CD4-positive, alpha-beta T cell treated with Interleukin-6 at 100 ng/mL for 8 hours (primary cell): ENCODE measurements at regions not wholly inside any gene's neighbourhood (a gene's known extent, or its start where the extent isn't known, plus 50 kb on each side); places are given as distances from the start of the nearest gene placed in this dataset.

Experiments
- DNase-seq: peaks from one replicate; pipeline ENCODE4 v3.0.0-alpha.2; 2020; ENCODE audit warnings: mixed read lengths, low spot score

DNA sequence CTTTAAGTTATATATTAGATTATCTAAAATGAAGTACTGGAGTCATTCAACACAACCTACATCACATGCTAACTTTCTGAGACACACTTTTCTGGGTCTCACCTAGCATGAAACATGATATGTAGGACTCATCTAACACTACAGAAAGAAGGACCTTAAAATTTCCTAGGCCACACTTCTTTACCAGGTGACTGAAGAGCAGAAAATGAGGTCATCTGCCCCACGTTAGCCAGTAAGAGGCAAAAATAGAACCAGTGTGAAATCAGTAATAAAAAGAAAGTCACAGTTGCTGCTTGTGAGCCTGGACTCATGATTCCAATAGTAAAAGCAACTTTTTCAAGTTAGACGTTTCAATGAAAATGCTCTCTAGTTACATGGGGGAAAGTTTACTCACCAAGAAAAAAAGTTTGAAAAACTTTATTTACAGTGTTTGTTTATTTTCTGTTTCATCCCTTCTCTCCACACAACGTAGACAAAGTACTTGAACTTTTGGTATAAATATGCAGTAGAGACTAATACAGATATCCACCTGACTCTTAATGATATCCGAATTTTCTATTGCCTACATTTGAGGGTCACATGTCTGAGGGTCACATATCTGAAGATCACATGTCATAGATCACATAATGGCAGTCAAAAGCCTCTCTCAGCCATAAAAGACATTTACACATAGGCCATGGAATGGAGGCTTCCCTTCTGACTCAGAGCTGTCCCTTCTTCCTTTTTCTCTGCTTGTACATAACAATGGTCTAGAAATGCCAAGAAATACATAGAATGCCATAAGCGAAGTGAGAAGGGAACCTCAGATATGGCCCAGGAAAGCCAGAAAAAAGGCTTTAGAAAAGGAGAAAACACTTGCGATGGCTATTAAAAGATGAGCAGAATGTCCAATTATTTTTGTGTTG is 362.9 kb downstream of the ZEB2 start:
- DNase-seq, result no peak

DNA sequence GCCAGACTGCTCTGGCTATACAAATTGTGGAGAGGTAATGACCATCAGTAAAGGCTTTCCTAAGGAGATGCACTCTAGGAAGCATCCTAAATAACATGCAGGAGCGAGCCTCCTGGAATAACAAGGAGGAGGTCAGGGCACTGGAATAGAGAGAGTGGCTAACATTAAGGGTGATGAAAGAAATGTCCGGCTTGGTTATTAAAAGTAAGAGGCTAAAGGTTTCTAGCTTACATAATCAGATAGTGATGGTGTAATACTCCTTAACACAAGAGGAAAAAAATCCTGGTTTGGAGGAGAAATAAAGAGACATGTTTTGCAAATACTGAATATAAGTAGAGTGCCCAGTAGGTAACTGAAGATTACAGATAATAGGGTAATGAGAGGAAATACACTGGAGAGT is 365.7 kb downstream of the ZEB2 start:
- no peak for DNase-seq

DNA sequence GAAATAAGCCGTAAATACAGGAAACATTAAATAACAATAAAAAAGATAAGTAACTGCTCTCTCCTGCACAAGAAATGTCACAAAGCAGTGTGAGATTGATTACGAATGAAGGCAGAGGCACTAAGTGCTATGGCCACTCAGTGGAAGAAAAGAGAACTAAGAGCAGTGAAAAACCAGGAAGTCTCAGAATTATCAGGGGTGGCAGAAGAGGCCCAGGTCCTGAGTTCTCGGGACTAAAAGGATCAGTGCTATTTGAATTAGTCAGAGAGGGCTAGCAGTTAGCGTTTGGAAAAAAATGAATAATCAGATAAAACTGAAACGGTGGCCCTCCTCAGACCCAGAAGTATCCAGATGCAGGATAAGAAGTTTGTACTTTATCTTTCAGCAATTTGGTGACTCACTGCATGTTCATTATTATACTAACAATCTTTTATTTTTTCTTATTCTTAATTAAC is 367.1 kb downstream of the ZEB2 start:
- DNase-seq, result no peak

DNA sequence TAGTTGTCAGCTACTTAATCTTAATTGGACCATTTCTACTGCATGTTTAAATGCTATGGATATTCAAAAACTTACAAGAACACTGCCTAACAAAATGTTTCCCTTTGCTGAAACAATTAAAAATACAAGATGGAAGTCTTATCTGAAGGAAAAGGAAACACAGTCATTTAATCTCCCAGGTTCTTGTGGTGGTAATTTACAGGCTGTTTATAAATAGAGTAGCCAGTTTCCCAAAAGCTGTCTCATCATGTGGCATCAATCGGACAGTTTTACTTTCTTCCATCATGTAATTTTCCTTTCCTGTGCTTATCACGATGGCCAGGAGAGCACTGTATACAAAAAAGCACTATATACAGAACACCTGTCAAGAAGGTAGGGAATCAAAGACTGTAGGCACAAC is 368.1 kb downstream of the ZEB2 start:
- DNase-seq, result no peak

DNA sequence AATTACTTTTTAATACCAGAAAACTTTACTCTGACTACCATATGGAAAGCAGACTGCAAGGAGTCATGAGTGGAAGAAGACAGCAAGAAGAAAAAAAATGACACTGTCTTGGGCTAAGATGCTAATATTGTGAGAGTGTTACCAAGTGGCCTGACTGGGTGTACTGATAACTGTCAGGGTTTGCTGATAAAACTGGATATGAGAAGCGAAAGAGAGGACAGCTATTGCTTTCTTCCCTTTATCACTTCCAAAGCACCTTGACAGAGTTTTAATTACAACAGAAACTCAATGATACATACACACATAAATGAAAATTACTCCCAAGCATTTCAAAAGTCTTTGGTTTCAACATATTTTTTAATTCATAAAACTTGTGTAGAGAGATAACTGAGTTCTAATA is 368.5 kb downstream of the ZEB2 start:
- no peak for DNase-seq

DNA sequence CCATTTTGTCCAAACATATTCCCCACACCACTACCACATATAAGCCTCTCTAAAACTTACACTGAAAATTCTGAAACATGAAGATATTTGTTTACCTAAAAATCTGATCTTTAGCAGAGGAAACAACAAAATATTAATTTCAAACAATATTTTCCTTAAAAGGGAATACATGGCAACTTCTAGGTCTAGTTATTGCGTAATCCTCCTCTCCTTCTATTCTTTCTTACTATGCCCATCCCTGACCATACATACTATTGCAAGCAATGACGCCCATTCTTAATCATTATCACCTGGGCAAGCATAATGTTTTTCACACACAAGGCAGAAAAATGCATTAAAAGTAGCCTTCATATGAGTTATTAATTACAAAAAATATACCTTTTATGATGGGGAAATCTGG is 372.6 kb downstream of the ZEB2 start:
- DNase-seq, result no peak

DNA sequence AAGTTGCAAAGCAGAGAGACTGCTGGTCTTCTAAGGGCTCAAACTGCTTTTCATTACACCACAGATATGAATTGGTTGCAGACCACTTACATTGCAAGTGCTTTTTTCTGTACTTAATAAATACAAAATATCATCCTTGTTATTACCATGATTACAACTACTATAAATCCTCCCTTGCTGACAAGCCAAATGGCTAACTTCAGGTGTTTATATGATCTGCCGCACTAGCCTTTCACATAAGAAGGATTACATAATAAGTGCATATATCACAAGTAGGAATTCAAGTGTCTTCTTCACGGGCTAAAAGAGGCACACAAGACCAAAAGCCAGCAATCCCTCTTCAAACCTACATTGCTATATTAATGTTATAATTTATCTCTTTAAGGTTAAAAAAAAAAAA is 373.0 kb downstream of the ZEB2 start:
- DNase-seq, result no peak

DNA sequence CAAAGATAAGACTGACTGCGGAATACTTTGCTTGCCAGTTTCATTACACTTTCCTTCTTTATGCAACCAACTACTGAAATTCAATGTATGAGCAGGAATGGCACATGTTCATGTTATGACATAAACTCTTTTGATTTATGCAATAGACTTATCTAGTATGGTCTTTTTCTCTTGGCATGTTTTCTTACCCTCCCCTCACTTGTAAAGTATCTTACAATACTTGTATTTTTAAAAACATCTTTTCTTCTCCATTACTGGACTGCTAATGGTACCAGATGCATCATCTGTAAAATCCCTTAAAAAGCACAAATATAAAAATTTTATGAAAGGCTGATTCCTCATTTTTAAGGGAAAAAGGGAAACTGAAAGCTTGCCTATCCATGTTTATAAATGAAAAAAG is 373.8 kb downstream of the ZEB2 start:
- DNase-seq, result no peak

DNA sequence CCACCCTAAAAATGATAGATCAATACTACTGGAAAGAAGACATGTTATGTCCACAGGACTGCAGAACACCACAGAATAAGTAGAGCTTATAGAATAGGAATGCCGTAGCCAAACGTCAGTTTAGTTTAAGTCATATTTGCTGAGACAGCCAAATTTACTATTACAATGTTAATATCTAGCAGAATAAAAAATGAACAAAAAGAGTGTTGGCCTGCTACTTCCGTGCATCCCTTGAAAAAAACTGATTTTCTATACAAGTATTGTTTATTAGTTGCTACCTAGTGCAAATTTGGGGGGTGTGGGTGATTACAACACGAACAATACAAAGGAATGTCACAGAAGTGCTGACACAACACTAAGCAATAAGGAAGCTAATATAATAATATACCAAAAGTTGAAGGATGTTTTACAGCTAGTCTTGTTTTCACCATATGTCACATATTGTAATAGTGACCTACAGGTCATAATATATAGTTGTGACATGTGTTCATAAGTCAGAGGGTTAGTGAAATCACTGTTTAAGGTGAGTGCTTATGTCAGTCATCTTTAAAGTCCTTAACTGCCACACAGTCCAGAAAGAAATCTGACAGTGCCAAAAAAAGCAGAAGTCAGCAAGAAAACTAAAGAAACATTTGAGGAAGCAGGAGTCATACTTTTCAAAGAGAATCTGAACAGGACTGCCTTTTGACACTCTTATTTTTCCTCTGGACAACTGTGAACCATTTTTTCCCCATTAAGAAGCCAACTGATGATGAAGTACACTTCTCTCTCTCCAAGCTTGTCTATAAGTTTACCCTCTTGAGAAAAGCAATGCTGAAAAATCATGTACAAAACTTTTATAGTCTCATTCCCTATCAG is 376.4 kb downstream of the ZEB2 start:
- DNase-seq, result no peak

DNA sequence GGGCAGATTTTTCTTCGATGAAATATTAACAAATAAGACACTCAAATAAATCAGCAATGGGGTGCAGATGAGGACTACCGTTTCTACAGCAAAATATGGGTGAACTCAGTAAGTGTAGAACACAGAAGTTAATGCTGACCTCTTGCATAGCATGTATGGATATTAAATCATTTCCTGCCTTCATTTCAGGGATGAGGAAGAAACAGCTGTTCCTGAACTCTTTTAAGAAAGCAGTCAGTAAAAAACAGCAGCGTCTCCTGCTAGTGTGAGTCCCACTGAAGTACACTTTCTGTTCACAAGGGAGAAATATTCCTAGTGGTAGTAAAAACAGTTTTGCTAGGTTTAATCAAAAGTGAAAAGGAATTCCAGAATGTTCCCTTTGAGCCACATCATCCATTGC is 379.0 kb downstream of the ZEB2 start:
- no peak for DNase-seq

DNA sequence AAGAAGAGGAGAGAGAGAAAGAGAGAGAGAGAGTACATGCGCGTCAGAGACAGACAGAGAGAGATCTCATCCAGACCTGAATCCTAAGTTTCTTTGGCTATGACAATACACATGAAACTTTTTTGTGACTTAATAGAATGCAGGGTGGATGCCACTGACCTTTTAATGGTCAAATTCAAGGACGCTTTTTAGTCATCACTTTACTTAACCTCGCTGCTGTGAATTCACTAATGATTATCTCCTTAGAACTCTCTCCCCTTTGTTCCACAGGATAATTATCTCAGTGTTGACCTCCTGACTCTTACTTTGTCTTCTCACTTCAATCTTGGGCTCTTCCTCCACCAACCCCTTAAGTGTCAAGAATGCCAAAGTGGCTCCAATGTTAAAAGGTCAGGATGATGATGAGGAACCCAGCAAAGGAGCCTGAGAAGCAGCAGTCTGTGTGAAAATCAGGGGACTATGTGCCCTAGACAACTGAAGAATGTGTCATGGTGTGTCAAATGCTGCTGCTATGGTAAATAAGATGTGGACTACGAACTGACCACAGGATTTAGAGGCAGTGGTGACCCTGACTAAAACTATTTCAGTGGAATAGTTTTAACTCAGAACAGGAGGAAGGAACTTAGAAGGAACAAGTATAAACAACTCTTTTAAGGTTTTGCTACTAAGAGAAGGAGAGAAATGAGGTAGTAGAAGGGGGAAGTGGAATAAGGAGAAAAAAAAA is 382.1 kb downstream of the ZEB2 start:
- DNase-seq, result no peak

DNA sequence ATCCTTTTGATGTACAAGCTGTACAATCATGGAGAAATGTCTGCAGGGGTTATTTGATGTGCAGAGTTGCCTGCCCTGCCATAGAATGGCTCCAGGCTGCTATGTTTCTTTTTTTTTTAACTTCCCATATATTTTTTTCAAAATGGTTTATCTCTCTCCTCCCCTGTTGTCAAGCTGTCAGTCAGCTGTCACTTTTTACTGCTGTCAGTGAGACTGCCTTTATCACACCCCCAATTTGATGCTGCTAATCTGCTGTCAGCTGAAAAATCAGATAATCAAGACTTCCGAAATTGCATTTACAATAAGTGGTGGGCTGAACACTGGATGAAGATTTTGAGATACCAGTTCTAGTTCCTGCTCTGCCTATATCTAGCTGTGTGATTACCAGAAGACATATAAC is 382.6 kb downstream of the ZEB2 start:
- DNase-seq, result no peak

DNA sequence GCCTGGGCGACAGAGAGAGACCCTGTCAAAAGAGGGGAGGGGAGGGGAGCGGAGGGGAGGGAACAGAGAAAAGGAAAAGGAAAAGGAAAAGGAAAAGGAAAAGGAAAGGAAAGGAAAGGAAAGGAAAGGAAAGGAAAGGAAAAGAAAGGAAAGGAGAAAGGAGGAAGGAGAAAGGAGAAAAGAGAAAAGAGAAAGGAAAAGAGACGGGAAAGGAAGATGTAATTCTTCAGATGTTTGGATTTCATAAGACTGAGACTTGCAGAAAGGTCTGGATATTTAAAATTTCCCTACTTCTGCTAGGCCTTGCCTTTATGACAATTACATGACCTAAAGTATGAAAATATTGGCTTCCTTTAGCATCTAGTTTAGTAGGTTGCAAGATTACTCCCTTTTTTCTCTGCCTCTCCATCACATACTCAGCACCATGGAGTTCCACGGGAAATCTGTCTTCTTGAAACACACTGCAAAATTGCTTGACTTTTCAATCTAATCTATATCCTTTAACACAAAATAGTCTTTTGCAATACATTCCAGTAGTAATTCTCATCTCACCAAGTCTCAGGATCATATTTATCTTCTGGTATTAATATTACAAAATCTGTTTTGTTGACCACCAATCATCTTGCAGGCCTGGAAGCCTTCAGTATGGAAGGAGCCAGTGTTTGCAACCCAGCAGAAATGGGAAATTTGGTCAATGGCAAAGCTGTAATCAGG is 383.5 kb downstream of the ZEB2 start:
- no peak for DNase-seq

DNA sequence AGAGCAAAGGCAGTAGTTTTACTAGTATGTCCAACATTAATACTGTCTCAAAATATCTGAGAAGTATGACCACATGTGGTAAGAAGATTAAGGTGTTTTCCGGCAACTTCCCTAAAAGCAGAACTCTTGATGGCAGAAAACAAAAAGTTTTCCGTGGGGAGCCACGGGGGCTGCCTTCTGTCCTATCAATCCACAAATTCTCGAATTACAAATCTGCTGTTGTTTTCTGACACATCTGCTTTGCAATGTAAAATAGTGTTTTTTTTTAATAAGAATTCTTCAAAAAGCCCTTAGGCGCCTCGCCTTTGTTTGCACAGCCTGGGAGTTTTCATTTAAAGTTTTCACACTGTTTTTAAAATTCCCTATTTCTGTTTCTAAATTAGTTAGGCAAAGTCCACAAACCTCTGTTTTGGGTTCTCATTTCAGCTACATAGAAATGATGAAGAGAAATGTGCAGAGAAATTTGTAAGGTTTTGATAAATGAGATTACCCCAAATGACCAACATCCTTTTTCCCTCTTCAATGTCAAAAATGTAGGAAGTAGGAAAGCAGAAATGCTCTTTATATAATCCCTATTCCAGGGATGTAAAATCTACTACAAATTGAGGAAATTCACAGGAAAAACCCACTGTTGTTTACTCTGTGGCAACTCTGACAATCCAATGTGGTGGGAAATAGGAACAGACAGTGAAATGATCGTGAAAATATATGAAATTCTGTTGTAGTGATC is 385.8 kb downstream of the ZEB2 start:
- no peak for DNase-seq

DNA sequence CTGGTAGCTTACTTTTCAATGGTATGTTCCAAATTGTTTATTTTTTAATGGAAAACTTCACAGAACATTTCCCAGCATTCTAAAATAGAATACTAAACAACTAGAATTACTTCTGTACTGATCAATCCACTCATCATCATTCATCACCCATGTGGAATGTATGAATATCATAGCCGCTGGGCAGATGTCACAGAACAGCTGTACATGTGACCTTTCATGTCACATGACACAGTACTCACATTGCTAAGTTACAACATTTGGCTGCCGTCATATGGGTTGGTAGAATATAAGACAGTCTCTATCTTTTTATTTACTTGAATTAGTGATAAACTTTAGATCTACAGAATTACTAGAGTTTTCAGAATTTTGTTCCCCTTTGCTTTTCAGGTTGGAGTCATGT is 387.6 kb downstream of the ZEB2 start:
- DNase-seq, result no peak

DNA sequence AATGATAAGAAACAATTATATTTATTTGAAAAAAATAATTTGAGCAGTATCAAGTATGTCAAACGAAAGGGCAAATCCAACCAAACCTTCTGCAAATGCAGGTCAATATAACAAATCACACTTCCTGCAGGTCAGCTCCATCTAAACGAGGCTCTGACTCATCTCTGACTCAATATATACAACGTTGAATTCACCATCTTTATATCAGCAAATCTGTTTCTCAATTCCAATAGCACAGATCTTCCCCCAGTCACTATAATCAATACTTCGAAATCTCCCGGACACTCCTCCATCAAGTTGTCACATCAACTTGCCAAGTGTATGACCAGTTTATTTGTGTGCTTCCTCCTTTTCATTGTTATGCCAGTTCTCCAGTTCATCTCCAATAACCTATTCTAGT is 388.9 kb downstream of the ZEB2 start:
- DNase-seq, result no peak

DNA sequence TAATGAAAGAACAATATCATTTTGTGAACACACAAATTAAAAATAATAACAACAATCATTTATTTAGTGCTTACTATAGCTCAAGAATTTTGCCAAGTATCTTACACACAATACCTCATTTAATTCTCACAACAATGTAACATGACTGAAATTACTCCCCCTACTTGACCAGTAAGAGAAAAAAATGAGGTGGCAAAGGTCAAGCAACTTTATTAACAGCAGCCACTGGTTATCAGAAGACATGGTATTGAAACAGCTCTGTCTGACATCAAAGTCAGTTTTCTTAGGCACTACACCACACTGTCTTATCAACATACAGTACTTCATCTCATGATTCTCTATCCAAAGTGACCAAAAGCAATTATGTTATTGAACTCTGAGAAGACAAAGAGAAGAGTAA is 389.4 kb downstream of the ZEB2 start:
- DNase-seq, result no peak

DNA sequence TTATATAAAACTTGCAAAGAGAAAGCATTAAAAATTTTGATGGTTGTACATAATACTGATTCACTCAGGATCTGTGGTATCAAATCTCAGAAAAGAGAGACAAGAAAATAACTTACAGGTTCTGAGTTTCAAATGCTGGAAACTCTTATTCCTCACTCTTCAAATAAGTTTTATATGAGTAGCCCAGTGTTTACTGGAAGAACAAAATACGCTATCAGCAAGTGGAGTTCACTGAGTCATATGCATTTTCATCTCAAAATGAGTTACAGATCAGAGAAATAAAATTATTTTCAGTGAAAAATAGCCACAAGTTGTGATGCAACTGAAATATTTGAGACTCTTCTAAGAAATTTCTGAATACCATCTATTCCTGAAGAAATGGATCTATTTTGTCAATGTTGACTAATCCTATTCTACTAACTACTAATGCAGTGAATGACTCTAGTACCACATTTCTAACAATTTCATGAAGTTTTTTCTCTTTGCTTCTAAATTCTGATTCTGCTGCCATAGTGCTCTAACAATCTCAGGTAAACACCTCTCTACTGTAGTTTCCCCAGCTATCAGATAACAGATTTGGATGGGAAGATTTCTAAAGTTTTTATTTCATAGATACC is 391.7 kb downstream of the ZEB2 start:
- no peak for DNase-seq

DNA sequence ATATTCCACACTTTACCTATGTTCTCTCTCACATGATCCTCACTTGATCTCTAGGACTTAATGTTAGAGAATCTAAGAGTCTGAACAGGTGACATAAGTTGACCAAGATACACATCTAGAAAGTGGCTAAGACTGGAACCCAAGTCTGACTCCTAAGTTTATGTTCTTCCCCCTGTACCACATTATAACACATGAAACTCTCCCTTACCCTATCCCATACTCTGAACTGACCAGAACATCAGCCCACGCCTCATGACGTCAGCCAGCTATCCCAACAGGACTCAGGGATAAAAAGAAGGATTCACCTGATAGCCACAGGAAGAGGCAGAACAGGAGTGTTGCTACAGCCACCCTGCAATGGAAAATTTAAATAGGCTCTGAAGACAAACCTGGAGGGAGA is 392.2 kb downstream of the ZEB2 start:
- no peak for DNase-seq

DNA sequence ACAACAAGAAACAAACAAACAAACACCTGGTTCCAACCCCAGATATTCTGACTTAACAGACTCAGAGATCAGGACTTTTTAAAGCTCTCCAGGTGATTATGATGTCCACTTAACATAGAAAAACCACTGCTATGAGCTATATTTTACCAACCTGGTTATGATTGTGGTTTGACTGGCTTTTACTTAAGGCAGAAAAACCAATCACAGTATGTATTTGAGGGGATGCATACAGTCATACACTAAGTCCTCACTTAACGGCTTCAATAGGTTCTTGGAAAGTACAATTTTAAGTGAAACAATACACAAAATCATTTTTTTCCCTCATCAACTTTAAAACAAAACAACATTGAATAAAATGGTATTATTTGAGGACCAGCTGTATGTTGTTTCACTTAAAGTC is 393.6 kb downstream of the ZEB2 start:
- DNase-seq, result no peak

DNA sequence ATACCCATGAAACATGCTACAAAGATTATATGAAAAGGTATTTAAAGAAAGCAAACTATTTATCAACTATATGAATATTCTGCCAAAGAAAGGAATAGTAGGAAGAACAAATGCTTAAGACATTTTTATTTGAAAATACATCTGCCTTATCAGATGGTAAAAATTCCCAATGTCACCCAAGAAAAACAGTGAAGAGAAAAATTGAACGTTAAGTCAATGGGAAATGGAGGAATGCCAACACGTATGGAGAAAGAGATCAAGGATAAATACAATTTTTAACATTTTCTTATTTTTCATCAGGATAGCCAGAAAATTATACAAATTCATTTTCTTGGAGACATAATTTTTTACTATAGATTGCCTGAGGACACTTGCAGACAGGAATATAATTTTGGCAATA is 394.2 kb downstream of the ZEB2 start:
- DNase-seq, result no peak
